ENCODE measurements at regions not wholly inside any gene's neighbourhood (a gene's known extent, or its start where the extent isn't known, plus 50 kb on each side); places are given as distances from the start of the nearest gene placed in this dataset.

DNA sequence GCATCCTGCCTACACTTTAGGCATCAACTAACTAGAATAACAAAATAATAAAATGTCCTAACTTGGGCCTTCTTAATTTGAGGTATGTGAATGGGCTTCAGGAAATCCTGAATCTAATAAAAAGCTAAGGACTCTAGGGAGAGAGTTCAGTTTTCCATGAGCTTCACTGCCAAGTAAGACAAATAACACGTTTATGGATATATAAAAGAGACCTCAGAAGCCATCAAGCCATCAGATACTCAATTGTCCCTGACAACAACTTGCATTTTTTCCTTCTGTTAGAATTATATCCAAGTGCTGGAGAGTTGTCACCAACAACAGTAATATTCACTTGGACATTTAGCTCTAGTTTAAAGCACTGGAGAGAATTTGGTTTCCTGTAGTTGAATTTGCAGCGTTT, 102.4 kb upstream of the IGSF10 start:
- CTCF ChIA-PET: interaction anchor here (0.6 kb wide), 1 partner anchor 430 kb away, joined by 6 read pairs; no protein-coding TSS in a partner anchor
- TF ChIP-seq, protein P1, sequence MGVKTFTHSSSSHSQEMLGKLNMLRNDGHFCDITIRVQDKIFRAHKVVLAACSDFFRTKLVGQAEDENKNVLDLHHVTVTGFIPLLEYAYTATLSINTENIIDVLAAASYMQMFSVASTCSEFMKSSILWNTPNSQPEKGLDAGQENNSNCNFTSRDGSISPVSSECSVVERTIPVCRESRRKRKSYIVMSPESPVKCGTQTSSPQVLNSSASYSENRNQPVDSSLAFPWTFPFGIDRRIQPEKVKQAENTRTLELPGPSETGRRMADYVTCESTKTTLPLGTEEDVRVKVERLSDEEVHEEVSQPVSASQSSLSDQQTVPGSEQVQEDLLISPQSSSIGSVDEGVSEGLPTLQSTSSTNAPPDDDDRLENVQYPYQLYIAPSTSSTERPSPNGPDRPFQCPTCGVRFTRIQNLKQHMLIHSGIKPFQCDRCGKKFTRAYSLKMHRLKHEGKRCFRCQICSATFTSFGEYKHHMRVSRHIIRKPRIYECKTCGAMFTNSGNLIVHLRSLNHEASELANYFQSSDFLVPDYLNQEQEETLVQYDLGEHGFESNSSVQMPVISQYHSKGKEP (tag by site-specific recombination; IDR thresholded peaks at IDR 0.05): no peak
- TF ChIP-seq GLI4 (tag by site-specific recombination; IDR thresholded peaks at IDR 0.05): no peak
- TF ChIP-seq ZNF501 (tag by site-specific recombination; IDR thresholded peaks at IDR 0.05): no peak
- TF ChIP-seq ZNF830 (tag by site-specific recombination; IDR thresholded peaks at IDR 0.05; ENCODE audit: low read depth): no peak
- no peak for TF ChIP-seq ZBTB21 (tag by site-specific recombination; IDR thresholded peaks at IDR 0.05)
- no peak for TF ChIP-seq IKZF3 (tag by site-specific recombination; IDR thresholded peaks at IDR 0.05)
- TF ChIP-seq ZNF843 (tag by site-specific recombination; IDR thresholded peaks at IDR 0.05): no peak
- no peak for TF ChIP-seq HOXA7 (CRISPR knock-in tag; IDR thresholded peaks at IDR 0.05; ENCODE audit: borderline replicate concordance)
- no peak for TF ChIP-seq KLF10 (tag by site-specific recombination; IDR thresholded peaks at IDR 0.05)
- no peak for TF ChIP-seq KLF8 (tag by site-specific recombination; IDR thresholded peaks at IDR 0.05)
- TF ChIP-seq ZNF350 (tag by site-specific recombination; IDR thresholded peaks at IDR 0.05): no peak
- TF ChIP-seq, protein P2, sequence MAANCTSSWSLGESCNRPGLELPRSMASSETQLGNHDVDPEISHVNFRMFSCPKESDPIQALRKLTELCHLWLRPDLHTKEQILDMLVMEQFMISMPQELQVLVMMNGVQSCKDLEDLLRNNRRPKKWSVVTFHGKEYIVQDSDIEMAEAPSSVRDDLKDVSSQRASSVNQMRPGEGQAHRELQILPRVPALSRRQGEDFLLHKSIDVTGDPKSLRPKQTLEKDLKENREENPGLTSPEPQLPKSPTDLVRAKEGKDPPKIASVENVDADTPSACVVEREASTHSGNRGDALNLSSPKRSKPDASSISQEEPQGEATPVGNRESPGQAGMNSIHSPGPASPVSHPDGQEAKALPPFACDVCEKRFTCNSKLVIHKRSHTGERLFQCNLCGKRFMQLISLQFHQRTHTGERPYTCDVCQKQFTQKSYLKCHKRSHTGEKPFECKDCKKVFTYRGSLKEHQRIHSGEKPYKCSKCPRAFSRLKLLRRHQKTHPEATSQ (tag by site-specific recombination; IDR thresholded peaks at IDR 0.05): no peak
- TF ChIP-seq, protein P3, sequence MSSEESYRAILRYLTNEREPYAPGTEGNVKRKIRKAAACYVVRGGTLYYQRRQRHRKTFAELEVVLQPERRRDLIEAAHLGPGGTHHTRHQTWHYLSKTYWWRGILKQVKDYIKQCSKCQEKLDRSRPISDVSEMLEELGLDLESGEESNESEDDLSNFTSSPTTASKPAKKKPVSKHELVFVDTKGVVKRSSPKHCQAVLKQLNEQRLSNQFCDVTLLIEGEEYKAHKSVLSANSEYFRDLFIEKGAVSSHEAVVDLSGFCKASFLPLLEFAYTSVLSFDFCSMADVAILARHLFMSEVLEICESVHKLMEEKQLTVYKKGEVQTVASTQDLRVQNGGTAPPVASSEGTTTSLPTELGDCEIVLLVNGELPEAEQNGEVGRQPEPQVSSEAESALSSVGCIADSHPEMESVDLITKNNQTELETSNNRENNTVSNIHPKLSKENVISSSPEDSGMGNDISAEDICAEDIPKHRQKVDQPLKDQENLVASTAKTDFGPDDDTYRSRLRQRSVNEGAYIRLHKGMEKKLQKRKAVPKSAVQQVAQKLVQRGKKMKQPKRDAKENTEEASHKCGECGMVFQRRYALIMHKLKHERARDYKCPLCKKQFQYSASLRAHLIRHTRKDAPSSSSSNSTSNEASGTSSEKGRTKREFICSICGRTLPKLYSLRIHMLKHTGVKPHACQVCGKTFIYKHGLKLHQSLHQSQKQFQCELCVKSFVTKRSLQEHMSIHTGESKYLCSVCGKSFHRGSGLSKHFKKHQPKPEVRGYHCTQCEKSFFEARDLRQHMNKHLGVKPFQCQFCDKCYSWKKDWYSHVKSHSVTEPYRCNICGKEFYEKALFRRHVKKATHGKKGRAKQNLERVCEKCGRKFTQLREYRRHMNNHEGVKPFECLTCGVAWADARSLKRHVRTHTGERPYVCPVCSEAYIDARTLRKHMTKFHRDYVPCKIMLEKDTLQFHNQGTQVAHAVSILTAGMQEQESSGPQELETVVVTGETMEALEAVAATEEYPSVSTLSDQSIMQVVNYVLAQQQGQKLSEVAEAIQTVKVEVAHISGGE (tag by site-specific recombination; conservative IDR thresholded peaks at IDR 0.05; ENCODE audit: low read depth): no peak
- no peak for TF ChIP-seq ZNF514 (tag by site-specific recombination; IDR thresholded peaks at IDR 0.05)
- TF ChIP-seq ZFHX2 (tag by site-specific recombination; conservative IDR thresholded peaks at IDR 0.05): no peak
- no peak for TF ChIP-seq ZNF585B (tag by site-specific recombination; IDR thresholded peaks at IDR 0.05)
- POLR2A ChIA-PET: no interaction called here
- Histone ChIP-seq H3K9me3 (ENCODE audit: control insufficient read depth, insufficient read depth, low read depth, low read length) (no peaks in the 10 kb centered on the region), H3K36me3 (ENCODE audit: control insufficient read depth in 2 of 2, insufficient read depth in 1 of 2, low read length in 2 of 2) (no peaks in the 10 kb centered on the region), H3K27ac (ENCODE audit: extremely low read depth, low read depth, low read length) (no peak overlapping the region), H3K4me1 (ENCODE audit: control insufficient read depth, insufficient read depth, low read length) (no peaks in the 10 kb centered on the region), H3K4me3 (ENCODE audit: low read depth, low read length) (no peak overlapping the region)

DNA sequence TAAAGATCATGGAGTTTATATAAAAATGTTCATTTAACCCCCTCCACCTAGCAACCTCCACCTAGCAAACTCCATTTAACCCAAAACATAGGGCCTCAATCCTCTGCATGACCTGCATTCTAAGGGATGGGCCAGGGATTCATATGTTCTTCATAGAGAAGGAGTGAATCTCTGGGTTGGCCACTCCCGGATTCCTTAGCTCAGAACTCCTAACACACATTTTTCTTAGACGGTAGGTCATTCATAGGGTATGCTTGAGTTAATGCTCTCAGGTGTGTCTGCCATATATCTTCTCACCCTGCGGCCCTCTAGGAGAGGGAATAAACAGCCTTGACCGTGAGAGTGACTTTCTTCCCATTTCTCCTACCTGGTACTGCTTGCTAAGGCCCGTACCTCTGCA, 102.0 kb upstream of the IGSF10 start:
- Histone ChIP-seq H3K9me3 (ENCODE audit: control insufficient read depth, insufficient read depth, low read depth, low read length) (no peaks in the 10 kb centered on the region), H3K4me3 (ENCODE audit: low read depth, low read length) (no peak overlapping the region), H3K4me1 (ENCODE audit: control insufficient read depth, insufficient read depth, low read length) (no peaks in the 10 kb centered on the region), H3K36me3 (ENCODE audit: control insufficient read depth in 2 of 2, insufficient read depth in 1 of 2, low read length in 2 of 2) (no peaks in the 10 kb centered on the region), H3K27ac (ENCODE audit: extremely low read depth, low read depth, low read length) (no peak overlapping the region)
- POLR2A ChIA-PET: no interaction called here
- CTCF ChIA-PET: no interaction called here
- TF ChIP-seq, protein P4, sequence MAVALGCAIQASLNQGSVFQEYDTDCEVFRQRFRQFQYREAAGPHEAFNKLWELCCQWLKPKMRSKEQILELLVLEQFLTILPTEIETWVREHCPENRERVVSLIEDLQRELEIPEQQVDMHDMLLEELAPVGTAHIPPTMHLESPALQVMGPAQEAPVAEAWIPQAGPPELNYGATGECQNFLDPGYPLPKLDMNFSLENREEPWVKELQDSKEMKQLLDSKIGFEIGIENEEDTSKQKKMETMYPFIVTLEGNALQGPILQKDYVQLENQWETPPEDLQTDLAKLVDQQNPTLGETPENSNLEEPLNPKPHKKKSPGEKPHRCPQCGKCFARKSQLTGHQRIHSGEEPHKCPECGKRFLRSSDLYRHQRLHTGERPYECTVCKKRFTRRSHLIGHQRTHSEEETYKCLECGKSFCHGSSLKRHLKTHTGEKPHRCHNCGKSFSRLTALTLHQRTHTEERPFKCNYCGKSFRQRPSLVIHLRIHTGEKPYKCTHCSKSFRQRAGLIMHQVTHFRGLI (tag by site-specific recombination; IDR thresholded peaks at IDR 0.05): no peak
- TF ChIP-seq ZNF596 (tag by site-specific recombination; IDR thresholded peaks at IDR 0.05) (no peak), ZNF239 (tag by site-specific recombination; IDR thresholded peaks at IDR 0.05) (no peak), ZNF138 (tag by site-specific recombination; IDR thresholded peaks at IDR 0.05; ENCODE audit: borderline replicate concordance) (no peak)
- TF ChIP-seq, protein P5, sequence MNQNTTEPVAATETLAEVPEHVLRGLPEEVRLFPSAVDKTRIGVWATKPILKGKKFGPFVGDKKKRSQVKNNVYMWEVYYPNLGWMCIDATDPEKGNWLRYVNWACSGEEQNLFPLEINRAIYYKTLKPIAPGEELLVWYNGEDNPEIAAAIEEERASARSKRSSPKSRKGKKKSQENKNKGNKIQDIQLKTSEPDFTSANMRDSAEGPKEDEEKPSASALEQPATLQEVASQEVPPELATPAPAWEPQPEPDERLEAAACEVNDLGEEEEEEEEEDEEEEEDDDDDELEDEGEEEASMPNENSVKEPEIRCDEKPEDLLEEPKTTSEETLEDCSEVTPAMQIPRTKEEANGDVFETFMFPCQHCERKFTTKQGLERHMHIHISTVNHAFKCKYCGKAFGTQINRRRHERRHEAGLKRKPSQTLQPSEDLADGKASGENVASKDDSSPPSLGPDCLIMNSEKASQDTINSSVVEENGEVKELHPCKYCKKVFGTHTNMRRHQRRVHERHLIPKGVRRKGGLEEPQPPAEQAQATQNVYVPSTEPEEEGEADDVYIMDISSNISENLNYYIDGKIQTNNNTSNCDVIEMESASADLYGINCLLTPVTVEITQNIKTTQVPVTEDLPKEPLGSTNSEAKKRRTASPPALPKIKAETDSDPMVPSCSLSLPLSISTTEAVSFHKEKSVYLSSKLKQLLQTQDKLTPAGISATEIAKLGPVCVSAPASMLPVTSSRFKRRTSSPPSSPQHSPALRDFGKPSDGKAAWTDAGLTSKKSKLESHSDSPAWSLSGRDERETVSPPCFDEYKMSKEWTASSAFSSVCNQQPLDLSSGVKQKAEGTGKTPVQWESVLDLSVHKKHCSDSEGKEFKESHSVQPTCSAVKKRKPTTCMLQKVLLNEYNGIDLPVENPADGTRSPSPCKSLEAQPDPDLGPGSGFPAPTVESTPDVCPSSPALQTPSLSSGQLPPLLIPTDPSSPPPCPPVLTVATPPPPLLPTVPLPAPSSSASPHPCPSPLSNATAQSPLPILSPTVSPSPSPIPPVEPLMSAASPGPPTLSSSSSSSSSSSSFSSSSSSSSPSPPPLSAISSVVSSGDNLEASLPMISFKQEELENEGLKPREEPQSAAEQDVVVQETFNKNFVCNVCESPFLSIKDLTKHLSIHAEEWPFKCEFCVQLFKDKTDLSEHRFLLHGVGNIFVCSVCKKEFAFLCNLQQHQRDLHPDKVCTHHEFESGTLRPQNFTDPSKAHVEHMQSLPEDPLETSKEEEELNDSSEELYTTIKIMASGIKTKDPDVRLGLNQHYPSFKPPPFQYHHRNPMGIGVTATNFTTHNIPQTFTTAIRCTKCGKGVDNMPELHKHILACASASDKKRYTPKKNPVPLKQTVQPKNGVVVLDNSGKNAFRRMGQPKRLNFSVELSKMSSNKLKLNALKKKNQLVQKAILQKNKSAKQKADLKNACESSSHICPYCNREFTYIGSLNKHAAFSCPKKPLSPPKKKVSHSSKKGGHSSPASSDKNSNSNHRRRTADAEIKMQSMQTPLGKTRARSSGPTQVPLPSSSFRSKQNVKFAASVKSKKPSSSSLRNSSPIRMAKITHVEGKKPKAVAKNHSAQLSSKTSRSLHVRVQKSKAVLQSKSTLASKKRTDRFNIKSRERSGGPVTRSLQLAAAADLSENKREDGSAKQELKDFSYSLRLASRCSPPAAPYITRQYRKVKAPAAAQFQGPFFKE (tag by site-specific recombination; IDR thresholded peaks at IDR 0.05; ENCODE audit: borderline replicate concordance): no peak
